CD14-positive monocyte (primary cell): ENCODE measurements at regions not wholly inside any gene's neighbourhood (a gene's known extent, or its start where the extent isn't known, plus 50 kb on each side); places are given as distances from the start of the nearest gene placed in this dataset.
"Not testable (repeated sequence)": the region's sequence is repeated elsewhere in the genome, so short reads cannot be mapped to it uniquely, and the experiment has no call there.

Experiments used
- DNase-seq, 3 donors: peaks; one replicate each; pipeline ENCODE4 v3.0.0-alpha.2; 2011 to 2022
- H2AFZ ChIP-seq: 2 replicates; pipeline ENCODE4 v1.6.0; 2012; ENCODE audit warnings: mild to moderate bottlenecking, low read depth, low read length, inconsistent platforms; ENCODE audit not compliant: insufficient read depth, poor library complexity, severe bottlenecking
- H3K27ac ChIP-seq, 2 donors: 1 replicate in 1 of 2; 2 replicates in 1 of 2; pipeline ENCODE4 v1.5.1; 2012 to 2013; ENCODE audit warnings: low read length in 2 of 2, control low read depth in 1 of 2, inconsistent platforms in 1 of 2, low read depth in 1 of 2, mild to moderate bottlenecking in 1 of 2
- H3K27me3 ChIP-seq, 2 donors: one replicate each; pipeline versions ENCODE4 v1.6.0 to v1.6.1; 2011 to 2013; ENCODE audit warnings: low read length in 2 of 2; ENCODE audit not compliant: control insufficient read depth in 2 of 2, insufficient read depth in 2 of 2
- H3K36me3 ChIP-seq, 2 donors: replicated peaks in 1 of 2; 1 replicate in 1 of 2; 2 replicates in 1 of 2; pipeline versions ENCODE4 v1.5.1 to v1.6.1; 2012 to 2013; ENCODE audit warnings: low read length in 2 of 2, control low read depth in 1 of 2, inconsistent platforms in 1 of 2, mild to moderate bottlenecking in 1 of 2; ENCODE audit not compliant: insufficient read depth in 2 of 2, control insufficient read depth in 1 of 2
- H3K4me1 ChIP-seq, 2 donors: 1 replicate in 1 of 2; 2 replicates in 1 of 2; pipeline versions ENCODE4 v1.5.1 to v1.6.1; 2012 to 2013; ENCODE audit warnings: low read length in 2 of 2, control low read depth in 1 of 2, inconsistent platforms in 1 of 2, mild to moderate bottlenecking in 1 of 2, moderate library complexity in 1 of 2; ENCODE audit not compliant: insufficient read depth in 2 of 2, control insufficient read depth in 1 of 2
- H3K4me2 ChIP-seq: replicated peaks from 2 replicates; pipeline ENCODE3; 2012; ENCODE audit warnings: low read length, moderate library complexity, mild to moderate bottlenecking; ENCODE audit not compliant: poor library complexity, severe bottlenecking; ENCODE audit errors: extremely low read depth
- H3K4me3 ChIP-seq, 3 experiments: fragments of 200-600 bp in 1 of 3; sonication (generic) in 1 of 3; replicated peaks in 1 of 3; 1 replicate in 2 of 3; 2 replicates in 1 of 3; pipeline ENCODE4 v1.5.1; 2011 to 2013; ENCODE audit warnings: low read length in 3 of 3, mild to moderate bottlenecking in 3 of 3, control low read depth in 2 of 3, low read depth in 2 of 3, inconsistent platforms in 1 of 3, moderate library complexity in 1 of 3
- H3K79me2 ChIP-seq: 2 replicates; pipeline ENCODE4 v1.6.0; 2012; ENCODE audit warnings: mild to moderate bottlenecking, control low read depth, inconsistent platforms, low read length, moderate library complexity; ENCODE audit not compliant: insufficient read depth
- H3K9ac ChIP-seq: 2 replicates; pipeline ENCODE4 v1.6.0; 2017; ENCODE audit warnings: low read length, mild to moderate bottlenecking; ENCODE audit not compliant: insufficient read depth, poor library complexity, severe bottlenecking
- H3K9me3 ChIP-seq, 2 donors: replicated peaks in 1 of 2; 1 replicate in 1 of 2; 2 replicates in 1 of 2; pipeline versions ENCODE4 v1.5.1 to v1.6.1; 2012 to 2013; ENCODE audit warnings: low read length in 2 of 2, control low read depth in 1 of 2; ENCODE audit not compliant: control insufficient read depth in 1 of 2, insufficient read depth in 1 of 2
- H4K20me1 ChIP-seq: 2 replicates; pipeline ENCODE4 v1.6.0; 2012; ENCODE audit warnings: mild to moderate bottlenecking, low read length, control low read depth, moderate library complexity; ENCODE audit not compliant: insufficient read depth
- H3K27ac Mint-ChIP-seq, 7 donors: one replicate each; pipeline ENCODE4 v1.8.0; 2020; ENCODE audit warnings: mild to moderate bottlenecking in 7 of 7, mixed read lengths in 7 of 7, moderate library complexity in 6 of 7, inconsistent platforms in 2 of 7
- H3K27me3 Mint-ChIP-seq, 3 donors: one replicate each; pipeline ENCODE4 v1.8.0; 2021 to 2022; ENCODE audit warnings: low read depth in 3 of 3, mild to moderate bottlenecking in 3 of 3, mixed read lengths in 3 of 3, moderate library complexity in 3 of 3, inconsistent platforms in 1 of 3
- H3K36me3 Mint-ChIP-seq, 2 donors: one replicate each; pipeline ENCODE4 v1.8.0; 2020; ENCODE audit warnings: mixed read lengths in 2 of 2, inconsistent platforms in 1 of 2, mild to moderate bottlenecking in 1 of 2
- H3K4me1 Mint-ChIP-seq: one replicate; pipeline ENCODE4 v1.8.0; 2020; ENCODE audit warnings: mild to moderate bottlenecking, mixed read lengths
- H3K4me3 Mint-ChIP-seq, 2 donors: one replicate each; pipeline ENCODE4 v1.8.0; 2020; ENCODE audit warnings: mild to moderate bottlenecking in 2 of 2, mixed read lengths in 2 of 2, moderate library complexity in 1 of 2
- H3K9me3 Mint-ChIP-seq, 7 donors: one replicate each; pipeline ENCODE4 v1.8.0; 2020 to 2022; ENCODE audit warnings: mixed read lengths in 7 of 7, mild to moderate bottlenecking in 6 of 7, moderate library complexity in 6 of 7, inconsistent platforms in 2 of 7
- CTCF ChIP-seq: fragments of 200-600 bp; IDR thresholded peaks from one replicate; pipeline ENCODE4 v1.8.0; 2022; ENCODE audit warnings: antibody characterized with exemption, mild to moderate bottlenecking
- WGBS: methylation state at CpG from one replicate; pipeline ENCODE4 v1.1.5; 2013; ENCODE audit warnings: missing lambda C conversion rate; ENCODE audit not compliant: insufficient coverage; 5-methylcytosine and 5-hydroxymethylcytosine counted together
- intact Hi-C, 2 donors: fragments of 100-400 bp; cut with micrococcal nuclease; formaldehyde crosslinking; loops; one replicate each; pipeline versions ENCODE4 v1.15.0 to v1.15.1; 2023

- Histone ChIP-seq H3K27ac (no peak overlapping the region), H3K27me3 (no peaks in the 10 kb centered on the region), H3K36me3 (no peaks in the 10 kb centered on the region), H3K4me2 (no peak overlapping the region), H3K79me2 (no peaks in the 10 kb centered on the region), H3K9ac (no peak overlapping the region), H3K4me3 (no peak overlapping the region), H3K4me1 (no peaks in the 10 kb centered on the region), H4K20me1 (no peaks in the 10 kb centered on the region), H3K9me3 (no peaks in the 10 kb centered on the region), H2AFZ (no peak overlapping the region)
- Mint-ChIP-seq H3K27ac (no peak overlapping the region), H3K4me3 (no peak overlapping the region), H3K9me3 (peaks cover 0 to 9% (median 2%) of the 10 kb centered on the region in 7 donors), H3K27me3 (peaks cover 0 to 2% (median 2%) of the 10 kb centered on the region in 3 donors), H3K4me1 (no peaks in the 10 kb centered on the region), H3K36me3 (no peaks in the 10 kb centered on the region)
- DNase-seq = no peak
- no peak for TF ChIP-seq CTCF
- WGBS = 63% methylated on average over 2 of the region's 2 CpGs
- intact Hi-C loops = no loop called here
Measured at GRCh38 chr3:115403786-115404185, 219.5 kb upstream of the GAP43 start.

- no peaks in the 10 kb centered on the region for H4K20me1 ChIP-seq
- no peak overlapping the region for H3K4me2 ChIP-seq
- no peak overlapping the region for H3K4me3 Mint-ChIP-seq
- intact Hi-C loops = no loop called here
- H3K4me1 ChIP-seq = no peaks in the 10 kb centered on the region
- H3K9me3 ChIP-seq = no peaks in the 10 kb centered on the region
- no peak for DNase-seq
- H3K79me2 ChIP-seq = no peaks in the 10 kb centered on the region
- no peak overlapping the region for H3K4me3 ChIP-seq
- H3K36me3 Mint-ChIP-seq = no peaks in the 10 kb centered on the region
- no peak overlapping the region for H3K27ac ChIP-seq
- no peaks in the 10 kb centered on the region for H3K27me3 Mint-ChIP-seq
- WGBS = no CpG with 5 or more reads among the region's 5 CpGs
- H3K9ac ChIP-seq = no peak overlapping the region
- H3K9me3 Mint-ChIP-seq = peaks cover 0 to 15% (median 4%) of the 10 kb centered on the region in 7 donors
- no peak overlapping the region for H3K27ac Mint-ChIP-seq
- no peak for TF ChIP-seq CTCF
- no peaks in the 10 kb centered on the region for H3K36me3 ChIP-seq
- no peaks in the 10 kb centered on the region for H3K27me3 ChIP-seq
- H3K4me1 Mint-ChIP-seq = no peaks in the 10 kb centered on the region
- no peak overlapping the region for H2AFZ ChIP-seq
Measured at GRCh38 chr3:115409596-115409995, 213.7 kb upstream of the GAP43 start.

GRCh38 chr3:115414610-115415009 lies 208.7 kb upstream of the GAP43 start:
- H3K4me1 Mint-ChIP-seq, H3K4me1 ChIP-seq: not testable (repeated sequence)

More at GRCh38 chr3:115414610-115415009, 208.7 kb upstream of the GAP43 start:
- H3K9me3 ChIP-seq, H3K27ac ChIP-seq, intact Hi-C loops, H4K20me1 ChIP-seq, H3K27ac Mint-ChIP-seq, H3K9me3 Mint-ChIP-seq, H3K36me3 Mint-ChIP-seq, DNase-seq, H3K4me3 Mint-ChIP-seq, H3K4me3 ChIP-seq, H3K27me3 Mint-ChIP-seq, H3K79me2 ChIP-seq, H2AFZ ChIP-seq, H3K9ac ChIP-seq, H3K4me2 ChIP-seq, H3K27me3 ChIP-seq, H3K36me3 ChIP-seq: not testable (repeated sequence)
- WGBS = 100% methylated on average over 2 of the region's 4 CpGs
